HG03457 (cell line): ENCODE measurements at regions not wholly inside any gene's neighbourhood (a gene's known extent, or its start where the extent isn't known, plus 50 kb on each side); places are given as distances from the start of the nearest gene placed in this dataset.
A peak's percentile ranks its signal among the peaks of the same experiment; 100 is the strongest.

ENCODE experiments used
- ATAC-seq: cut with Tn5 transposase; IDR thresholded peaks from one replicate; pipeline ENCODE4 v1.9.1; 2021; ENCODE audit warnings: moderate number of reproducible peaks; ENCODE audit not compliant: unreplicated experiment

- ATAC-seq = no peak
Observed at GRCh38 chr2:181146171-181146570, 165.8 kb downstream of the UBE2E3 start.

GRCh38 chr2:181149056-181149455 is 168.7 kb downstream of the UBE2E3 start:
- no peak for ATAC-seq

GRCh38 chr2:181152226-181152625 is 171.8 kb downstream of the UBE2E3 start:
- ATAC-seq = no peak

- ATAC-seq = no peak
Observed at GRCh38 chr2:181152701-181153100, 172.3 kb downstream of the UBE2E3 start.

- no peak for ATAC-seq
Observed at GRCh38 chr2:181153886-181154285, 173.5 kb downstream of the UBE2E3 start.

GRCh38 chr2:181157326-181157725 is 176.9 kb downstream of the UBE2E3 start:
- no peak for ATAC-seq

- ATAC-seq = no peak
Observed at GRCh38 chr2:181158427-181158826, 178.0 kb downstream of the UBE2E3 start.

GRCh38 chr2:181161615-181162014 is 181.2 kb downstream of the UBE2E3 start:
- no peak for ATAC-seq

- ATAC-seq = peak; percentile 44
Observed at GRCh38 chr2:181163139-181163538, 182.7 kb downstream of the UBE2E3 start.

GRCh38 chr2:181163691-181164090 is 183.3 kb downstream of the UBE2E3 start:
- no peak for ATAC-seq

GRCh38 chr2:181164699-181165098 is 184.3 kb downstream of the UBE2E3 start:
- no peak for ATAC-seq

GRCh38 chr2:181165199-181165868 is 184.9 kb downstream of the UBE2E3 start:
- ATAC-seq = peak; percentile 68

- ATAC-seq = no peak
Observed at GRCh38 chr2:181169503-181169902, 189.1 kb downstream of the UBE2E3 start.

GRCh38 chr2:181170256-181170655 is 189.9 kb downstream of the UBE2E3 start:
- no peak for ATAC-seq

- ATAC-seq = no peak
Observed at GRCh38 chr2:181172676-181173075, 192.3 kb downstream of the UBE2E3 start.

GRCh38 chr2:181174611-181175580 is 194.5 kb downstream of the UBE2E3 start:
- no peak for ATAC-seq

GRCh38 chr2:181176540-181176939 is 196.1 kb downstream of the UBE2E3 start:
- no peak for ATAC-seq

- no peak for ATAC-seq
Observed at GRCh38 chr2:181177376-181177775, 197.0 kb downstream of the UBE2E3 start.

- ATAC-seq = no peak
Observed at GRCh38 chr2:181178130-181178529, 197.7 kb downstream of the UBE2E3 start.

GRCh38 chr2:181178823-181179412 is 198.5 kb downstream of the UBE2E3 start:
- peak; percentile 76 for ATAC-seq

GRCh38 chr2:181183878-181184542 is 203.6 kb downstream of the UBE2E3 start:
- ATAC-seq = peak; percentile 93
